Ascending aorta (tissue), 2 donors: ENCODE measurements at regions not wholly inside any gene's neighbourhood (a gene's known extent, or its start where the extent isn't known, plus 50 kb on each side); places are given as distances from the start of the nearest gene placed in this dataset.

Experiments used
- DNase-seq, 2 donors: peaks; one replicate each; pipeline ENCODE4 v3.0.0-alpha.2; 2019; ENCODE audit warnings: low spot score in 2 of 2
- H3K27ac ChIP-seq, 2 donors: fragments of 200-600 bp; sonication (generic); one replicate each; pipeline ENCODE4 v1.5.1; 2016 to 2017; ENCODE audit warnings: mild to moderate bottlenecking in 1 of 2
- H3K27me3 ChIP-seq: fragments of 200-600 bp; sonication (generic); one replicate; pipeline ENCODE4 v1.5.1; 2017
- H3K36me3 ChIP-seq, 2 donors: fragments of 200-600 bp; sonication (generic); one replicate each; pipeline ENCODE4 v1.5.1; 2016
- H3K4me1 ChIP-seq, 2 donors: fragments of 200-600 bp; sonication (generic); one replicate each; pipeline ENCODE4 v1.5.1; 2016 to 2017; ENCODE audit warnings: mild to moderate bottlenecking in 1 of 2
- H3K4me3 ChIP-seq, 2 donors: fragments of 200-600 bp; sonication (generic); one replicate each; pipeline ENCODE4 v1.5.1; 2016 to 2017; ENCODE audit warnings: mild to moderate bottlenecking in 1 of 2
- H3K9me3 ChIP-seq, 2 donors: fragments of 200-600 bp; sonication (generic); one replicate each; pipeline ENCODE4 v1.5.1; 2016
- CTCF ChIP-seq, 3 experiments: fragments of 200-600 bp in 2 of 3; fragments of 450-650 bp in 1 of 3; sonication (generic) in 2 of 3; IDR thresholded peaks; one replicate each; pipeline ENCODE4 v1.5.1; 2016 to 2019; ENCODE audit warnings: antibody characterized with exemption in 3 of 3, mild to moderate bottlenecking in 1 of 3, moderate library complexity in 1 of 3
- intact Hi-C: fragments of 100-400 bp; cut with DNase I; formaldehyde crosslinking; loops from one replicate; pipeline ENCODE4 v1.15.1; 2023

- no peaks in the 10 kb centered on the region for H3K9me3 ChIP-seq
- H3K4me3 ChIP-seq: no peak overlapping the region
- TF ChIP-seq CTCF (IDR thresholded peaks at IDR 0.05): no peak
- no peak for DNase-seq
- intact Hi-C loops: no loop called here
- no peaks in the 10 kb centered on the region for H3K27me3 ChIP-seq
- H3K27ac ChIP-seq: no peak overlapping the region
- H3K4me1 ChIP-seq: no peaks in the 10 kb centered on the region
- no peaks in the 10 kb centered on the region for H3K36me3 ChIP-seq
Measured at GRCh38 chr16:73499276-73499675, 451.3 kb upstream of the ZFHX3 start.

- TF ChIP-seq CTCF (IDR thresholded peaks at IDR 0.05): no peak
- no peaks in the 10 kb centered on the region for H3K9me3 ChIP-seq
- DNase-seq: no peak
- no peak overlapping the region for H3K27ac ChIP-seq
- no peak overlapping the region for H3K4me3 ChIP-seq
- no peaks in the 10 kb centered on the region for H3K36me3 ChIP-seq
- no peaks in the 10 kb centered on the region for H3K4me1 ChIP-seq
- no peaks in the 10 kb centered on the region for H3K27me3 ChIP-seq
- intact Hi-C loops: no loop called here
Measured at GRCh38 chr16:73485880-73486279, 438.0 kb upstream of the ZFHX3 start.

- Histone ChIP-seq H3K9me3 (no peaks in the 10 kb centered on the region), H3K4me3 (no peak overlapping the region), H3K4me1 (no peaks in the 10 kb centered on the region), H3K36me3 (no peaks in the 10 kb centered on the region), H3K27ac (no peak overlapping the region), H3K27me3 (no peaks in the 10 kb centered on the region)
- intact Hi-C loops: no loop called here
- TF ChIP-seq CTCF (IDR thresholded peaks at IDR 0.05): no peak
- no peak for DNase-seq
Measured at GRCh38 chr16:73483934-73484711, 436.2 kb upstream of the ZFHX3 start.

- no peaks in the 10 kb centered on the region for H3K4me1 ChIP-seq
- no peak for DNase-seq
- H3K36me3 ChIP-seq: no peaks in the 10 kb centered on the region
- intact Hi-C loops: no loop called here
- no peaks in the 10 kb centered on the region for H3K9me3 ChIP-seq
- H3K4me3 ChIP-seq: no peak overlapping the region
- no peak overlapping the region for H3K27ac ChIP-seq
- H3K27me3 ChIP-seq: no peaks in the 10 kb centered on the region
- no peak for TF ChIP-seq CTCF (IDR thresholded peaks at IDR 0.05)
Measured at GRCh38 chr16:73483076-73483791, 435.3 kb upstream of the ZFHX3 start.

GRCh38 chr16:73482310-73482709 lies 434.4 kb upstream of the ZFHX3 start:
- TF ChIP-seq CTCF (IDR thresholded peaks at IDR 0.05): no peak
- DNase-seq: no peak
- no peak overlapping the region for H3K27ac ChIP-seq

More at GRCh38 chr16:73482310-73482709, 434.4 kb upstream of the ZFHX3 start:
- Histone ChIP-seq H3K9me3 (no peaks in the 10 kb centered on the region), H3K36me3 (no peaks in the 10 kb centered on the region), H3K4me3 (no peak overlapping the region), H3K4me1 (no peaks in the 10 kb centered on the region), H3K27me3 (no peaks in the 10 kb centered on the region)
- intact Hi-C loops: no loop called here
